HEK293 (cell line): ENCODE measurements at regions not wholly inside any gene's neighbourhood (a gene's known extent, or its start where the extent isn't known, plus 50 kb on each side); places are given as distances from the start of the nearest gene placed in this dataset.

Source experiments
- ZNF266 ChIP-seq: fragments of 450-650 bp; formaldehyde crosslinking; IDR thresholded peaks from 2 replicates; pipeline ENCODE4 v1.5.1; 2016; ENCODE audit warnings: missing biosample characterization, missing genetic modification characterization, low read depth
- ZNF76 ChIP-seq: fragments of 450-650 bp; formaldehyde crosslinking; IDR thresholded peaks from 2 replicates; pipeline ENCODE4; 2016; ENCODE audit warnings: low read depth, missing biosample characterization, missing genetic modification characterization, borderline replicate concordance

GRCh38 chr5:85646641-85647040 lies 971.1 kb upstream of the COX7C start:
- no peak for TF ChIP-seq ZNF76 (tag by site-specific recombination)
- no peak for TF ChIP-seq ZNF266 (tag by site-specific recombination)
